GM12878 (cell line): ENCODE measurements at regions not wholly inside any gene's neighbourhood (a gene's known extent, or its start where the extent isn't known, plus 50 kb on each side); places are given as distances from the start of the nearest gene placed in this dataset.

Experiments used
- ATAC-seq: fragments of 200-7000 bp; cut with Tn5 transposase; 3 replicates; pipeline ENCODE4 v1.9.1; 2020; ENCODE audit warnings: mild to moderate bottlenecking, moderate library complexity
- BruUV-seq: library from RNA; stranded (reverse); fragments of 400-500 nt; replicated peaks from 2 replicates; lab custom pipeline; 2021; lab: Mats Ljungman, UMichigan
- CTCF ChIA-PET: fragments of 300-600 bp; sonication (Branson Sonifier 250); formaldehyde crosslinking; extraction: SDS; loops from one replicate; lab custom pipeline; 2021; ENCODE audit warnings: inconsistent platforms; lab: Yijun Ruan, JAX
- POLR2A ChIA-PET: fragments of 350-600 bp; formaldehyde crosslinking; extraction: SDS; loops from one replicate; lab custom pipeline; 2021; ENCODE audit warnings: inconsistent platforms; lab: Charles Lee
- RAD21 ChIA-PET: fragments of 300-600 bp; sonication (Branson Sonifier 250); formaldehyde crosslinking; loops from one replicate; lab custom pipeline; 2023; ENCODE audit warnings: antibody characterized with exemption; ENCODE audit not compliant: unreplicated experiment; lab: Charles Lee
- SMC1A ChIA-PET: fragments of 300-600 bp; sonication (Branson Sonifier 250); formaldehyde crosslinking; loops from one replicate; lab custom pipeline; 2023; ENCODE audit not compliant: unreplicated experiment, uncharacterized antibody; lab: Charles Lee
- DNase-seq: peaks from one replicate; pipeline ENCODE4 v3.0.0-alpha.2; 2011; ENCODE audit warnings: low read depth, low spot score
- FAIRE-seq: peaks from 3 replicates; lab custom pipeline; 2011; peaks lifted over from hg19 to GRCh38; lab: Jason Lieb, UNC
- H2AFZ ChIP-seq: 2 replicates; pipeline ENCODE4 v1.6.0; 2011; ENCODE audit warnings: low read depth, low read length, control low read depth; ENCODE audit not compliant: control insufficient read depth
- H3K27ac ChIP-seq: 2 replicates; pipeline ENCODE4 v1.5.1; 2011; ENCODE audit warnings: control low read depth; ENCODE audit not compliant: control insufficient read depth, insufficient read depth
- H3K27me3 ChIP-seq, 2 experiments: replicated peaks in 1 of 2; 2 replicates each; pipeline versions ENCODE4 v1.6.0 to v1.6.1; 2011; ENCODE audit warnings: low read length in 1 of 2; ENCODE audit not compliant: control insufficient read depth in 2 of 2, insufficient read depth in 2 of 2
- H3K36me3 ChIP-seq, 2 experiments: 2 replicates each; pipeline ENCODE4 v1.5.1; 2011; ENCODE audit warnings: low read length in 1 of 2; ENCODE audit not compliant: control insufficient read depth in 2 of 2, insufficient read depth in 2 of 2
- H3K4me1 ChIP-seq: 2 replicates; pipeline ENCODE4 v1.6.1; 2011; ENCODE audit warnings: mild to moderate bottlenecking, low read length, moderate library complexity, mixed read lengths; ENCODE audit not compliant: control insufficient read depth, insufficient read depth
- H3K4me2 ChIP-seq: 2 replicates; pipeline ENCODE4 v1.6.0; 2011; ENCODE audit warnings: control low read depth; ENCODE audit not compliant: control insufficient read depth, insufficient read depth
- H3K4me3 ChIP-seq: fragments of 200-600 bp; sonication (generic); 2 replicates; pipeline ENCODE4 v1.5.1; 2016
- H3K79me2 ChIP-seq: 2 replicates; pipeline ENCODE4 v1.6.0; 2011; ENCODE audit warnings: low read length; ENCODE audit not compliant: control insufficient read depth, insufficient read depth
- H3K9ac ChIP-seq: 2 replicates; pipeline ENCODE4 v1.8.0; 2011; ENCODE audit warnings: low read length, control low read depth, mixed read lengths; ENCODE audit not compliant: control insufficient read depth, insufficient read depth
- H3K9me3 ChIP-seq: replicated peaks from 3 replicates; pipeline ENCODE4 v1.5.1; 2011; ENCODE audit warnings: mild to moderate bottlenecking, low read length; ENCODE audit not compliant: control insufficient read depth, insufficient read depth
- H4K20me1 ChIP-seq: 2 replicates; pipeline ENCODE4 v1.6.0; 2011; ENCODE audit not compliant: control insufficient read depth, insufficient read depth
- NFXL1 ChIP-seq: fragments of 450-650 bp; IDR thresholded peaks from 2 replicates; pipeline ENCODE4 v1.6.1; 2017; ENCODE audit warnings: antibody characterized with exemption, mild to moderate bottlenecking, borderline replicate concordance
- POLR2A ChIP-seq: IDR thresholded peaks from 2 replicates; pipeline ENCODE4 v1.6.1; 2011; ENCODE audit warnings: low read depth, mild to moderate bottlenecking, low read length
- TCF12 ChIP-seq: IDR thresholded peaks from 2 replicates; pipeline ENCODE4 v1.6.1; 2011; ENCODE audit warnings: low read depth, mild to moderate bottlenecking, low read length
- TCF7 ChIP-seq: IDR thresholded peaks from 2 replicates; pipeline ENCODE4 v1.6.1; 2014; ENCODE audit warnings: antibody characterized with exemption, borderline replicate concordance
- ZNF384 ChIP-seq: IDR thresholded peaks from 2 replicates; pipeline ENCODE4 v1.6.1; 2012; ENCODE audit warnings: low read depth, mild to moderate bottlenecking, low read length, improper control_type of control experiment, borderline replicate concordance
- WGBS: methylation state at CpG from one replicate; pipeline ENCODE4 v1.1.6; 2016; ENCODE audit warnings: low lambda C conversion rate; ENCODE audit not compliant: insufficient replicate concordance, insufficient coverage; ENCODE audit errors: missing lambda C conversion rate; 5-methylcytosine and 5-hydroxymethylcytosine counted together
- in situ Hi-C: fragments of 300-500 bp; cut with MboI; formaldehyde crosslinking; loops from 9 replicates; pipeline ENCODE4 v1.14.3; 2018; ENCODE audit warnings: mixed read lengths
- intact Hi-C: fragments of 100-400 bp; cut with micrococcal nuclease; formaldehyde crosslinking; loops from one replicate; pipeline ENCODE4 v1.14.2; 2022; ENCODE audit not compliant: unreplicated experiment
- TF ChIP-seq, protein P1 (sequence below): fragments of 450-650 bp; IDR thresholded peaks from 2 replicates; pipeline ENCODE4 v1.6.1; 2018; ENCODE audit warnings: mild to moderate bottlenecking, low read depth, moderate library complexity; ENCODE audit not compliant: partially characterized antibody

DNA sequence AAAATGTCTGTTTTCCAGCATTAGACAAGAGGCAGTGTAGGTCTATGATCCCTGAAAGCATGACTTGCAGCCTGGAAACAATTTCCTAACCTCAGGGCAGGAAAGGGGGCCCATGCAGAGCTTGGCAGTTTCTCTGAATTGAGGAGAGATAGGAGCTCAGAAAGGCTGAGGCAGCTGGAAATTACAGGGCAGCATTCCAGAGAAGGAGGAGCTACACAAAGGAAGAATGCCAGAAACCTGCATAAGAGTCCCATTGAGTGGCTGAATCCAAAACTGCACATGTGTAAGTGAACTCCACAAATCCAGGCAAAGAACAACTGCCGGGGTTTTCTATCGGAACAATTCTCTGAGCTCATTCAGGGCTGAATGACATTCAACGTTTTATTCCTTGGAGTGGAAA is 346.8 kb downstream of the PIK3R1 start:
- TF ChIP-seq POLR2A = no peak
- no peak for TF ChIP-seq TCF7
- no peak for TF ChIP-seq TCF12
- TF ChIP-seq, protein P1, sequence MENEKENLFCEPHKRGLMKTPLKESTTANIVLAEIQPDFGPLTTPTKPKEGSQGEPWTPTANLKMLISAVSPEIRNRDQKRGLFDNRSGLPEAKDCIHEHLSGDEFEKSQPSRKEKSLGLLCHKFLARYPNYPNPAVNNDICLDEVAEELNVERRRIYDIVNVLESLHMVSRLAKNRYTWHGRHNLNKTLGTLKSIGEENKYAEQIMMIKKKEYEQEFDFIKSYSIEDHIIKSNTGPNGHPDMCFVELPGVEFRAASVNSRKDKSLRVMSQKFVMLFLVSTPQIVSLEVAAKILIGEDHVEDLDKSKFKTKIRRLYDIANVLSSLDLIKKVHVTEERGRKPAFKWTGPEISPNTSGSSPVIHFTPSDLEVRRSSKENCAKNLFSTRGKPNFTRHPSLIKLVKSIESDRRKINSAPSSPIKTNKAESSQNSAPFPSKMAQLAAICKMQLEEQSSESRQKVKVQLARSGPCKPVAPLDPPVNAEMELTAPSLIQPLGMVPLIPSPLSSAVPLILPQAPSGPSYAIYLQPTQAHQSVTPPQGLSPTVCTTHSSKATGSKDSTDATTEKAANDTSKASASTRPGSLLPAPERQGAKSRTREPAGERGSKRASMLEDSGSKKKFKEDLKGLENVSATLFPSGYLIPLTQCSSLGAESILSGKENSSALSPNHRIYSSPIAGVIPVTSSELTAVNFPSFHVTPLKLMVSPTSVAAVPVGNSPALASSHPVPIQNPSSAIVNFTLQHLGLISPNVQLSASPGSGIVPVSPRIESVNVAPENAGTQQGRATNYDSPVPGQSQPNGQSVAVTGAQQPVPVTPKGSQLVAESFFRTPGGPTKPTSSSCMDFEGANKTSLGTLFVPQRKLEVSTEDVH = no peak
- TF ChIP-seq ZNF384 = no peak
- no peak for TF ChIP-seq NFXL1
- Histone ChIP-seq H2AFZ (no peak overlapping the region), H4K20me1 (no peaks in the 10 kb centered on the region), H3K27me3 (no peaks in the 10 kb centered on the region), H3K4me2 (no peak overlapping the region), H3K9ac (no peak overlapping the region), H3K27ac (no peak overlapping the region), H3K9me3 (peaks cover 3% of the 10 kb centered on the region; the same call in 2 of the 3 replicates), H3K36me3 (no peaks in the 10 kb centered on the region), H3K4me1 (peaks cover 6% of the 10 kb centered on the region; the same call in 1 of the 2 replicates), H3K4me3 (no peak overlapping the region), H3K79me2 (no peaks in the 10 kb centered on the region)
- in situ Hi-C loops = no loop called here
- SMC1A ChIA-PET = no interaction called here
- no peak for FAIRE-seq
- no peak for DNase-seq
- ATAC-seq = no peak
- RAD21 ChIA-PET = no interaction called here
- CTCF ChIA-PET = no interaction called here
- BruUV-seq = no TSS peak
- 92% methylated on average over 3 of the region's 3 CpGs for WGBS
- intact Hi-C loops = loop anchor here (10.0 kb wide), 1 partner anchor 182 kb away; no protein-coding TSS in a partner anchor
- POLR2A ChIA-PET = no interaction called here
